GM19397 (cell line): ENCODE measurements at regions not wholly inside any gene's neighbourhood (a gene's known extent, or its start where the extent isn't known, plus 50 kb on each side); places are given as distances from the start of the nearest gene placed in this dataset.

Source experiments
- ATAC-seq: cut with Tn5 transposase; IDR thresholded peaks from one replicate; pipeline ENCODE4 v1.9.1; 2021; ENCODE audit warnings: mild to moderate bottlenecking, moderate library complexity; ENCODE audit not compliant: unreplicated experiment

DNA sequence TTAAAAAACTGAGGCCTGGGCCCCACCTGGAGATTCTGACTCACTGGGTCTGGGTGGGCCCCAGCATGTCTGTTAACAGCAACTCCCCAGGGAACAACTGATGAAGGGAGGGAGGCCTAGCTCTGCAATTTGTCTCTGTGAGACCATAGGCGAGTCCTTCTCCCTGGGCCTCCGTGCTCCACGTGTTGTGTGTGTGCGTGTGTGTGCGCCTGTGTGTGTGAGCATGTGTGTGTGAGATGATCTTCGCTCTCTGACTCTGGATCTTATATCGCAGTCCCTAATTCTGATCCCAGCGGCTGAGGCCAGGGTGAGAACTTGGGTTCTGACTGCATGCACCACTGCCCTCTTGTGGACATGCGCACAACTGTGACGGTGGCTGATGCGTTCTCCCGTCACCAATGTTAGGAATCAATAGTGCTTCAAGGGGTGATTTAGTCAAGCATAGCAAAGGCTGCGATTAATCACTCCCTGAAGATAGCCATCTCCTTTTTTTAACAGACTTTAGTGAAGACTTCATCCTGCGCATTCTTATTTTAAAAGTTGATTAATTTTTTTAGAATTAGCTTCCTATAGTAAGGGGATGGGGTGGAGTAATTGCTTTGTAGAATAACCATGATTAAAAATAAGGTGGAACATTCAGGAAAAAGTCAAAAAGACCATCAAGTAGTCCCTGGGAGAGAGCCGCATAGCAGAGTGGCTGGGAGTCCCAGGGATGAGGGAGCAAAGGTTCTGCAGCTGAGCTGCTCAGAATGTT is 62.4 kb upstream of the USP24 start:
- peak; percentile 85 for ATAC-seq

DNA sequence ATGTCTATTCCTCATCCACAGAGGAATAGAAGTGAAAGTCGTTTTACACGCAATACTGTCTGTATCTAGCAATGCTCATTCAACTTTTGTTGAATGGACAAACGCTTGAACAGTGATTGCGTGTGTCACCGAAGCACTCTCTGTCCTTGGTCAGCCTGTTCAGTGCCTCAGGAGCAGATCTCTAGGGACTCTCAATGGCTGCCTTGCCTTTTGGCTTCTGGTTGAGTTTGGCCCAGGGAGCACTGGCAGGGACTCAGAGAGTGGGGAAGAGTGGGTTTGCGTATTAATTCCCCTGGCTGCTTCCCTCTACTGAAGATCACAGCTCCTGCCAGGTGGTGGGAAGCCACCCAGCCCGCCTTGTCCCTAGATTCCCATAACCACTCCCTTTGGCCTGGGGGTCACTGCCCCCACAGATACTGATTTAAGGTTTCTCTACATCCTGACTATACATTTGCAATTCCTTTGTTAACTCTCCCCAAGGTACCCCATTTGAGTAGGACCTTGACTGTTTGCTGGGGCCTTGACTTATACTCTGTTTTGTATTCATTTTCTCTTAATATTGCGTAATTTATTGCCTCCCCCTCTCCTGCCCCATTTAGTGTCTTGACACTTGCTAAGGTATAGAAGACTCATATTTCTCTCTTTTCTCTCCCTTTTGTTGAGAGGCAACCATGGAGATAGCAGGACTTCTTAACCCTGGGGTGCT is 61.7 kb upstream of the USP24 start:
- ATAC-seq = no peak

DNA sequence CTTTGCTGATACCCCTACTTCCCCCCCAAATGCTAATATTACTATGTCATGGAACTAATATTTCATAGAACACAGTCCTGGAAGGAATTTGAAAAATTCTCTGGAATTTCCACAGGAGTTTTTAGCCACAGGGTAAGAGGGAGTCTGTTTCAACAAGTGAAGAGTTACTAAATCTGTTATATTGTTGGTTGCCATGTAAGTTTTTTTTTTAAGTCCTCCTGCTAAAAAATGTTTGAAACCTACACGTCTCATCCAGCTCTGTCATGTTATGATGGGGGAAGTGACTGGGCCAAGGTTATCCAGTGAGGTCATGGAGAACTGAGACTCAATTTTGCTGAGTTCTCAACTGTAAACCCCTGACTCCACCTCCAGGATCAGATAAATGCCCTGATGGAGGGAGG is 60.8 kb upstream of the USP24 start:
- ATAC-seq = no peak

DNA sequence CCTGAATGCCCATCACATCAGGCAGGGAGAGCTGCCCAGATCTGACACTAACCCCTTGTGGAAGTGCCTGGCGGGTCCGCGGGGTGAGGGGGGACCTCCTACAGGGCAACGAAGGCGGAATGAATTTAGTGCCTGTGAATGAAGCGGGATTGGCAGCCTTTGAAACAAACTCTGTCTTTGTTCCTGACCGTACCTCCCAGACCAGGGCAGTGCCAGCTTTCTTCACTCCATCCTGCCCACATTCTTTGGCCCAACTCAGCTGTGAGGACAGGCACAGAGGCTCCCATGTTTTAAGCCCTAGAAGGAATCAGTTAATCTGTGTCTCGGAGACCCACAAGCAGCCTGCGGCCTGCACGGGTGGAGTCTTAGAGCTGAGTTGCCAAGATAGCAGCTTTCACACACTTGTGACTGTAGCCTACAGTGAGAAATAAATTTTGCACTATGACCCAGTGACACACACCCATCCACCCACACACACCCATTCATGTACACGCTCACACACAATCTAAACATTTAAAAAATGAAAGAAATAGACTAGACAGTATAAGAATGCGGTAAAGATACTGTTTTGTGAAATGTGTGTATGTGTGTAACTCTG is 60.1 kb upstream of the USP24 start:
- ATAC-seq = no peak

DNA sequence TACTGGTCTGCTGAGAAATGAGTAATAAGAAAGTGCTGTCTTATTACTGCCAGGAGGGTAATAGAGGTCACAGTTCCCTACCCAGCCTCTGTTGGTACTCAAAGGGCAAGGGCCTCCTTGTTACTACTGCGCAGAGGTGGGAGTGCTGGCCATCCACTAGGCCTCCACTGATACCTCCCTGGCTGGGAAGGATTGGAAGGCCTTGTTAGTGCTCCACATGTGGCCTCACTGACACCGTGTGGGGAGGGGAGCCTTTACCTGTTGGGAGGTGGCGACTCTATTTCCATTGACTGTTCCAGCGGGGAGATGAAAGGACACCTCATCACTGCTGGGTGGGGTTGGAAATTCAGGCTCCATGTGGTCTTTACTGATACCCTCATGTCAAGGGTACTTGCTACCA is 57.8 kb upstream of the USP24 start:
- no peak for ATAC-seq
